Kidney (tissue), 13 donors: ENCODE measurements at regions not wholly inside any gene's neighbourhood (a gene's known extent, or its start where the extent isn't known, plus 50 kb on each side); places are given as distances from the start of the nearest gene placed in this dataset.

Experiments
- DNase-seq, 5 donors: peaks; one replicate each; pipeline ENCODE4 v3.0.0-alpha.2; 2013 to 2020
- FAIRE-seq: peaks from 2 replicates; lab custom pipeline; 2012; peaks lifted over from hg19 to GRCh38; lab: Jason Lieb, UNC
- H3K27ac ChIP-seq, 2 donors: one replicate each; pipeline ENCODE4 v1.7.0; 2013; ENCODE audit warnings: low read depth in 2 of 2, low read length in 2 of 2, inconsistent platforms in 1 of 2
- H3K27me3 ChIP-seq: one replicate; pipeline ENCODE4 v1.7.1; 2013; ENCODE audit warnings: low read length, inconsistent platforms; ENCODE audit not compliant: control insufficient read depth, insufficient read depth
- H3K36me3 ChIP-seq, 3 donors: one replicate each; pipeline versions ENCODE4 v1.7.0 to v1.7.1; 2013; ENCODE audit warnings: low read length in 3 of 3, control low read depth in 1 of 3, inconsistent platforms in 1 of 3; ENCODE audit not compliant: insufficient read depth in 3 of 3, control insufficient read depth in 2 of 3
- H3K4me1 ChIP-seq, 3 donors: one replicate each; pipeline versions ENCODE4 v1.7.0 to v1.7.1; 2013; ENCODE audit warnings: low read length in 3 of 3, inconsistent platforms in 1 of 3, low read depth in 1 of 3; ENCODE audit not compliant: control insufficient read depth in 2 of 3, insufficient read depth in 2 of 3
- H3K4me3 ChIP-seq, 3 donors: one replicate each; pipeline versions ENCODE4 v1.7.0 to v1.8.1; 2013; ENCODE audit warnings: low read length in 3 of 3, control low read depth in 1 of 3, inconsistent platforms in 1 of 3
- H3K9ac ChIP-seq, 3 donors: one replicate each; pipeline versions ENCODE4 v1.7.0 to v1.7.1; 2013; ENCODE audit warnings: low read length in 3 of 3, control low read depth in 1 of 3, inconsistent platforms in 1 of 3
- H3K9me3 ChIP-seq, 3 donors: one replicate each; pipeline versions ENCODE4 v1.7.0 to v1.7.1; 2013; ENCODE audit warnings: low read length in 3 of 3, control low read depth in 1 of 3, inconsistent platforms in 1 of 3; ENCODE audit not compliant: control insufficient read depth in 2 of 3, insufficient read depth in 1 of 3
- intact Hi-C: fragments of 100-400 bp; cut with DNase I; formaldehyde crosslinking; loops from one replicate; pipeline ENCODE4 v1.11.1; 2022
- TF ChIP-seq, protein P1 (sequence below): IDR thresholded peaks from 3 replicates; pipeline ENCODE4 v1.5.1; 2012; ENCODE audit warnings: mild to moderate bottlenecking, moderate library complexity, borderline replicate concordance; ENCODE audit not compliant: insufficient read depth; ENCODE audit errors: extremely low read depth
- donor health status: control.
- donor health status: control.
- donor health status: control.
- donor health status: control.
- donor health status: control.
- donor health status: DM: yes; HTN: yes; CAD: no.
- donor health status: Normal renal cell carcinoma (clear cell type).

GRCh38 chr15:35876762-35877161, 330.8 kb upstream of the DPH6 start:
- no peak overlapping the region for H3K9ac ChIP-seq
- H3K9me3 ChIP-seq = no peaks in the 10 kb centered on the region
- no peak overlapping the region for H3K27ac ChIP-seq
- TF ChIP-seq, protein P1, sequence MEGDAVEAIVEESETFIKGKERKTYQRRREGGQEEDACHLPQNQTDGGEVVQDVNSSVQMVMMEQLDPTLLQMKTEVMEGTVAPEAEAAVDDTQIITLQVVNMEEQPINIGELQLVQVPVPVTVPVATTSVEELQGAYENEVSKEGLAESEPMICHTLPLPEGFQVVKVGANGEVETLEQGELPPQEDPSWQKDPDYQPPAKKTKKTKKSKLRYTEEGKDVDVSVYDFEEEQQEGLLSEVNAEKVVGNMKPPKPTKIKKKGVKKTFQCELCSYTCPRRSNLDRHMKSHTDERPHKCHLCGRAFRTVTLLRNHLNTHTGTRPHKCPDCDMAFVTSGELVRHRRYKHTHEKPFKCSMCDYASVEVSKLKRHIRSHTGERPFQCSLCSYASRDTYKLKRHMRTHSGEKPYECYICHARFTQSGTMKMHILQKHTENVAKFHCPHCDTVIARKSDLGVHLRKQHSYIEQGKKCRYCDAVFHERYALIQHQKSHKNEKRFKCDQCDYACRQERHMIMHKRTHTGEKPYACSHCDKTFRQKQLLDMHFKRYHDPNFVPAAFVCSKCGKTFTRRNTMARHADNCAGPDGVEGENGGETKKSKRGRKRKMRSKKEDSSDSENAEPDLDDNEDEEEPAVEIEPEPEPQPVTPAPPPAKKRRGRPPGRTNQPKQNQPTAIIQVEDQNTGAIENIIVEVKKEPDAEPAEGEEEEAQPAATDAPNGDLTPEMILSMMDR = no peak
- intact Hi-C loops = no loop called here
- no peaks in the 10 kb centered on the region for H3K36me3 ChIP-seq
- no peak for DNase-seq
- no peaks in the 10 kb centered on the region for H3K27me3 ChIP-seq
- no peak for FAIRE-seq
- H3K4me1 ChIP-seq = no peaks in the 10 kb centered on the region
- no peak overlapping the region for H3K4me3 ChIP-seq

GRCh38 chr15:35880896-35881295, 334.9 kb upstream of the DPH6 start:
- FAIRE-seq (no peak), DNase-seq (no peak)
- Histone ChIP-seq H3K27me3 (no peaks in the 10 kb centered on the region), H3K9me3 (no peaks in the 10 kb centered on the region), H3K4me1 (no peaks in the 10 kb centered on the region), H3K36me3 (no peaks in the 10 kb centered on the region), H3K9ac (no peak overlapping the region), H3K27ac (no peak overlapping the region), H3K4me3 (no peak overlapping the region)
- TF ChIP-seq, protein P1 = no peak
- intact Hi-C loops = no loop called here

DNA sequence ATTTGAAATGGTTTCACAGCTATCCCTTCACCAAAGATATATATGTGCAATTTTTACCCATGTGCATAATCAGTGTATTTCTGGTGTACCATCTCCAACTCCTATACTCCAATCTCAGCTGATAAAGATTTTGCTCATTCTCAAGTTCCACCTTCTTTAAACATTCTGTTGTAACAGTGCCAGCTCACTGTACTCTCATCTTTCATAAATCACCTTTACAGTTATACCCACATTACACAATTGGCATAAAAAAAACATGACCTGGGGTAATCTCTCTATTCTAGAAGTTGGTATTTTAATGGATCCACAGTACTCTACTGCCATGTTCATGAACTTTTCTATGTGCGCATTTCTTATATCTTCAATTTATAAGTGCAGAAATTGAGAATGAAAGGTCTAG, 339.9 kb upstream of the DPH6 start:
- H3K9ac ChIP-seq = no peak overlapping the region
- TF ChIP-seq, protein P1 = no peak
- no peaks in the 10 kb centered on the region for H3K4me1 ChIP-seq
- H3K36me3 ChIP-seq = no peaks in the 10 kb centered on the region
- FAIRE-seq = no peak
- no peak overlapping the region for H3K4me3 ChIP-seq
- no peak overlapping the region for H3K27ac ChIP-seq
- no peaks in the 10 kb centered on the region for H3K27me3 ChIP-seq
- intact Hi-C loops = no loop called here
- no peaks in the 10 kb centered on the region for H3K9me3 ChIP-seq
- DNase-seq = no peak

DNA sequence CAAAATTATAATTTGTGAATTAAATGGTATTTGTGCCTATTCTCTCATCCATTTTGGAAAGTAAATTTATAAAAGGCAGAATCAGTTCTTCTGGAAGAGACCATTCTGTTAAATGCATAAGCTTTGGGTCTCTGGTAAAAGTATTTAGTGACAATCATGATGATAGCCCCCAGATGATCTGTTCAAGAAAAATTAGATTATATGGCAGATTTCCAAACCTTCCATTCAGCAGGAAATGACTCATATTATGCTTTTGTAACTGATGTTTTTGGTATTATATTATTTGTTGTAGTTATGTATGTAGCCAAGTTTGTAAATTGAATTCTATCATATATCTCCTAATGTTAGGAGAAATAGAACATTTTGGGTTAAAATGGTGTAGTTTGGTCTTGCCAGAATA, 340.8 kb upstream of the DPH6 start:
- H3K27me3 ChIP-seq = no peaks in the 10 kb centered on the region
- FAIRE-seq (no peak), DNase-seq (no peak)
- no peak overlapping the region for H3K27ac ChIP-seq
- H3K9me3 ChIP-seq = no peaks in the 10 kb centered on the region
- no peaks in the 10 kb centered on the region for H3K4me1 ChIP-seq
- no peak overlapping the region for H3K4me3 ChIP-seq
- intact Hi-C loops = no loop called here
- TF ChIP-seq, protein P1 = no peak
- no peak overlapping the region for H3K9ac ChIP-seq
- H3K36me3 ChIP-seq = no peaks in the 10 kb centered on the region
